Right lobe of liver (tissue), 4 donors: ENCODE measurements at regions not wholly inside any gene's neighbourhood (a gene's known extent, or its start where the extent isn't known, plus 50 kb on each side); places are given as distances from the start of the nearest gene placed in this dataset.

Source experiments
- CTCF ChIP-seq, 4 donors: fragments of 200-600 bp in 3 of 4; fragments of 450-650 bp in 1 of 4; IDR thresholded peaks; one replicate each; pipeline versions ENCODE4 v1.5.1 to v1.8.0; 2016 to 2022; ENCODE audit warnings: antibody characterized with exemption in 4 of 4, mild to moderate bottlenecking in 2 of 4
- POLR2A ChIP-seq: fragments of 450-650 bp; IDR thresholded peaks from one replicate; pipeline ENCODE4 v1.6.1; 2017; ENCODE audit warnings: antibody characterized with exemption, mild to moderate bottlenecking
- donor health status: DM: no; HTN: no; CAD: no.
- donor health status: DM: no; HTN: no; CAD: no.
- donor health status: DM: no; HTN: yes; CAD: no.

- no peak for TF ChIP-seq CTCF (IDR thresholded peaks at IDR 0.05)
- no peak for TF ChIP-seq POLR2A
These were observed 144.8 kb downstream of the NUAK1 start for GRCh38 chr12:105993766-105994555.
